WTC11 (cell line): ENCODE measurements at regions not wholly inside any gene's neighbourhood (a gene's known extent, or its start where the extent isn't known, plus 50 kb on each side); places are given as distances from the start of the nearest gene placed in this dataset.

Experiments
- AFF4 ChIP-seq: sonication (generic); formaldehyde crosslinking; IDR thresholded peaks from 2 replicates; pipeline ENCODE4 v1.8.1; 2023; ENCODE audit warnings: mild to moderate bottlenecking, missing genetic modification reagents, borderline replicate concordance
- TEAD1 ChIP-seq: sonication (generic); formaldehyde crosslinking; IDR thresholded peaks from 2 replicates; pipeline ENCODE4 v1.8.0; 2022; ENCODE audit warnings: mild to moderate bottlenecking, missing genetic modification reagents
- USF2 ChIP-seq: sonication (generic); formaldehyde crosslinking; IDR thresholded peaks from 2 replicates; pipeline ENCODE4 v1.8.1; 2023; ENCODE audit warnings: mild to moderate bottlenecking, missing genetic modification reagents, moderate library complexity

- TF ChIP-seq USF2 (no peak), TEAD1 (CRISPR knock-in tag) (no peak), AFF4 (CRISPR knock-in tag) (no peak)
These were observed 368.0 kb downstream of the SETD4 start for GRCh38 chr21:35692311-35692710.
